ENCODE measurements at regions not wholly inside any gene's neighbourhood (a gene's known extent, or its start where the extent isn't known, plus 50 kb on each side); places are given as distances from the start of the nearest gene placed in this dataset.

GRCh38 chr14:95409477-95410272 lies 90.0 kb upstream of the CLMN start:
- DNase-seq = no peak

DNA sequence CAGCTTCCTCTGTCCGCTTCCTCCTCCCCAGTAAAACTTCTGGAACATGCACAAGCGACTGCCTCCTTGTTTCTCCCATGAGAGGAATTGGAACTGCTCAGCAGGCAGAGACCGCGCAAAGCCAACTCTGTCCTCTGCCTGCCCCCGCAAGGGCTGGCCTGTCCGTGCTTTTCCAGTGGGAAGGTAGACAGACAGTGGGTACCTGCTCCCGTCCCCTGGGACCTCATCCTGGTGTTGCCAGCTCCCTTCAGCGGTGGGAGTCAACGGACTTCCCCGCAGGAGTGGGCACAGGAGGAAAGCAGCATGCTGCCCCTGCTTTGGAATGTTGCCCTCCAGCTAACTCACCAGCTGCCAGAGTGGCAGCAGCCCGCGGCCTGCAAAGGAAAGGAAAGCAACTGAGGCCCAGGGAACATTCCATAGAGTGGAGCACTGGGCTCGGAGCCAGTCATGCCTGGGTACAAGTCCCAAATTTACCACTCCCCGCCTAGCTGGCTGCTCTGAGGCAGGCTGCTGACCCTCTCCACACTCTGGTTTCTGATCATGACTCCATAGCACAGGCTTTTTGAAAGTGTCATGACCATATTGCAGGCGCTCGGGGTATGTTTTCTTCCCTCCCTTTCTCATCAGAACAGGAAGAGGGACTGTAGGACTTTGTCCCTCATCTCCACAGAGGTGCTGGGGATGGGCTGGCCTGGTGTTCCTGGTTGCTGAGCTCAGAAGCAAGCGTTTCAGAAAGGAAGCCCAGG lies 89.2 kb upstream of the CLMN start:
- DNase-seq = peak; percentile 50

- no peak for DNase-seq
Measured at GRCh38 chr14:95407354-95407753, 87.6 kb upstream of the CLMN start.

GRCh38 chr14:95406756-95407277 lies 87.1 kb upstream of the CLMN start:
- DNase-seq = no peak

GRCh38 chr14:95404583-95404982 lies 84.9 kb upstream of the CLMN start:
- DNase-seq = peak; percentile 54

- no peak for DNase-seq
Measured at GRCh38 chr14:95402578-95402977, 82.9 kb upstream of the CLMN start.

- DNase-seq = no peak
Measured at GRCh38 chr14:95402176-95402575, 82.5 kb upstream of the CLMN start.

- peak; percentile 35 for DNase-seq
Measured at GRCh38 chr14:95398630-95399547, 79.2 kb upstream of the CLMN start.

DNA sequence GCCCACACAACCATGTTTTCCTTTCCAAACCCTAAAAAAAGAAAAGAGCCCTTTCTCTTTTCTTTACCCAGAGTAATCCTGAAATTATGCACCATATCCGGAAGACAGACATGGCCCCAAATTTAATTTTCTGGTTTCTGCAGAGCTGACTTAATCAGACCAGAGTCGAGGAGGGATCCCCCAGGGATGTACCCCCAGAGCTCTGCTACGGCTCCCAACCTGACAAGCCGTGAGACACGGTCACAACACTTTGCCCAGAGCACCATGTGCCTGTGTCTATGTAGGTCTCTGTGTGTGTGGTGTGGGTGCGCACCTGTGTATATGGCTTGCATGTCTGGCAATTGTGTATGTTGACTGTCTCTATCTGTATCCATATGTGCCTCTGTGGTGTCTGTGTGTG lies 77.6 kb upstream of the CLMN start:
- DNase-seq = peak; percentile 18

GRCh38 chr14:95396221-95396620 lies 76.5 kb upstream of the CLMN start:
- DNase-seq = no peak

- peak; percentile 7 for DNase-seq
Measured at GRCh38 chr14:95395098-95395737, 75.5 kb upstream of the CLMN start.

- peak; percentile 23 for DNase-seq
Measured at GRCh38 chr14:95394297-95395097, 74.8 kb upstream of the CLMN start.

- DNase-seq = peak; percentile 15
Measured at GRCh38 chr14:95392841-95393240, 73.1 kb upstream of the CLMN start.

GRCh38 chr14:95391331-95391730 lies 71.6 kb upstream of the CLMN start:
- DNase-seq = no peak

- peak; percentile 37 for DNase-seq
Measured at GRCh38 chr14:95389471-95390011, 69.8 kb upstream of the CLMN start.

DNA sequence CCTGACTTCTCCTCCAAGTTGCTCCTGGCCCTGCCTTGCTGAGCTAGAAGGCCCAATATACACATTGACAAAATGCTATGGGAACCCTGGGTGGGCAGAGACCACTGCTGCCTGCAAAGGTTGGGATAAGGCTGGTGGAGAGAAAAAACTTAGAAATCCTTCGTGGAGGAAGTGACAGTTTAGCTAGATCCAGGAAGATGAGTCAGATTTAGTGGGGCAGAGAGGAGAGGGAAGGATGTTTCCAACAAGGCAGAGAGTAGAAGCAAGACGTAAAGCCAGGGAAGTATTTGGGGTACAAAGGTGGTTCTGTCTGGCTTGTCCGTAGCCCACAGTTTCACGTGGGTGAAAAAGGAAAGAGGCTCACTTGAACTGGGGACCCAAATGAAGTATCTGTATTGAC lies 69.0 kb upstream of the CLMN start:
- DNase-seq = peak; percentile 17

DNA sequence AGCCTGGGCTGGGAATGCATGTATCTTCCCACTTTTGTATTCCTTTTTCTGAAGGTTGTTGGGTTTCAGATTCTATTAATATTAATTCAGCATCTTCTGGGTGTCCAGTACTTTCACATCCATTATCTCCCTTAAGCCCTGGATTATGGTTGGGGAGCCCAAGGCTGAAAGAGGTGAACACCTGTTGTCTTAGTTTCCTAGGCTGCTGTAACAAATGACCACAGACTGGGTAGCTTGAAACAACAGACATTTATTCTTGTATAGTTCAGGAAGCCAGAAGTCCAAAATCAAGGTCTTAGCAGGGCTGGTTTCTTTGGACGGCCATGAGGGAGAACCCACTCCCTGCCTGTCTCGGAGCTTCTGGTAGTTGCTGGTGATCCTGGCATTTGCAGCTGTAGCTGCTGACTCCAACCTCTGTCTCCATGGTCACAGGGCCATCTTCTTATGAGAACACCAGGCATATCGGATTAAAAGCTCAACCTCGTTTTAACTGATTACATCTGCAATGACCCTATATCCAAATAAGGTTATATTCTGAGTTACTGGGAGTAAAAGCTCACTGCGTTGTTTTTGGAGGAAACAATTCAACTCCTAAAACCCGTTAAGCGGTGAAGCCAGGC lies 68.2 kb upstream of the CLMN start:
- DNase-seq = peak; percentile 19

- peak; percentile 5 for DNase-seq
Measured at GRCh38 chr14:95386536-95387095, 66.9 kb upstream of the CLMN start.

DNA sequence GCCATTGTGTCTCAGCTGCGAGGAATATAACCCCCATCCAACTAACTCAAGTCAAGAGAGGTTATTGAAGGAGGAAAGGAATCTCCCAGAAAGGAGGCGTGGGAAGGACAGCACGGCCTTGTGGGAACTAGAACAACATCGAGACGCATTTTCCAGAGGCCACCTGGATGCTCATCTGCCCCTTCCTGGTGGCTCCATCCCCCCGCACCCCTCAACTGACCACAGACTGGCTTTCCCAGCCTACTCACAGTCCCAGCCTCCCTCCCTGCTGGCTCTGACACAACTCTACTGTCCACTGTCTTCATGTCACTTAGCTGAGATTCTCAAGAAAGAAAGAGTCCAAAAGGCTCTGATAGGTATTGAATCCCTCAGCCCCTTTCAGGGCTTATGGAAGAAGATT lies 66.0 kb upstream of the CLMN start:
- DNase-seq = no peak

DNA sequence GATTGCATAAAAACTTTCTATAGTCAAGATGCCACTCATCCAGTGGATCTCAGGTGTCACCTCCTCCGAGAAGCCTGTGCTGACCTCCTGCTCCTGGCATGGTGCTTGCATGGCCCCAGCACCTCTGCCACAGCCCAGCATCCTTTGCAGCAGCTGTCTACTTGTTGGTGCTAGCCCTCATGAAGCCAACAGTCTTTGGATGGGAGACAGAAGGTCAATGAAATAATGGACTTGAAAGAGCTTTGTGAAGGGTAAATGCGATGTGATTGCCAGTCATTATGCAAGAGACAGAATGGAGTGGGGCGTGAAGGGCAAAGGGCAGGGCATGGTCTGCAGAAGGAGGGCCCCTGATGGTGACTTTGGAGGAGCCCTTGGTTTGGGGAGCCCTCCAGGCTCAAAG lies 63.0 kb upstream of the CLMN start:
- no peak for DNase-seq
